ENCODE measurements at regions not wholly inside any gene's neighbourhood (a gene's known extent, or its start where the extent isn't known, plus 50 kb on each side); places are given as distances from the start of the nearest gene placed in this dataset.

- CTCF ChIA-PET: interaction anchor here (0.6 to 1.7 kb wide), 4 partner anchors 12 to 719 kb away, joined by 3 to 4 read pairs (median 3); no protein-coding TSS in a partner anchor
- ATAC-seq: no peak
- no peak for TF ChIP-seq ELK1 (IDR thresholded peaks at IDR 0.05; ENCODE audit: low read depth, low read length)
- TF ChIP-seq ZNF302 (CRISPR knock-in tag; IDR thresholded peaks at IDR 0.05): no peak
- TF ChIP-seq USF2 (IDR thresholded peaks at IDR 0.05): no peak
- no peak for TF ChIP-seq KDM1A (IDR thresholded peaks at IDR 0.05; ENCODE audit: low read depth)
- TF ChIP-seq BCL3 (IDR thresholded peaks at IDR 0.05): no peak
- TF ChIP-seq CBX8 (IDR thresholded peaks at IDR 0.05): no peak
- TF ChIP-seq HOXB13 (CRISPR knock-in tag; IDR thresholded peaks at IDR 0.05; ENCODE audit: low read depth): no peak
- no peak for TF ChIP-seq EHF (CRISPR knock-in tag; IDR thresholded peaks at IDR 0.05)
- TF ChIP-seq FOSL2 (IDR thresholded peaks at IDR 0.05): no peak
- TF ChIP-seq FOSL2 (CRISPR knock-in tag; IDR thresholded peaks at IDR 0.05): no peak
- no peak for TF ChIP-seq CHD2 (IDR thresholded peaks at IDR 0.05; ENCODE audit: low read length, partially characterized antibody)
- TF ChIP-seq CBX2 (IDR thresholded peaks at IDR 0.05; ENCODE audit: borderline replicate concordance, low read depth): no peak
- no peak for TF ChIP-seq FOSB (CRISPR knock-in tag; IDR thresholded peaks at IDR 0.05)
- no peak for TF ChIP-seq NPAS2 (CRISPR knock-in tag; IDR thresholded peaks at IDR 0.05; ENCODE audit: borderline replicate concordance)
- no peak for TF ChIP-seq TFCP2L1 (CRISPR knock-in tag; IDR thresholded peaks at IDR 0.05)
- TF ChIP-seq RCOR1 (IDR thresholded peaks at IDR 0.05; ENCODE audit: low read depth, low read length): no peak
- TF ChIP-seq POLR2A (IDR thresholded peaks at IDR 0.05; ENCODE audit: low read length): no peak
- no peak for FAIRE-seq
- Histone ChIP-seq H3K9me3 (no peaks in the 10 kb centered on the region), H3K4me1 (peaks cover 11% of the 10 kb centered on the region), H3K4me2 (no peak overlapping the region), H3K27ac (no peak overlapping the region), H3K4me3 (no peak overlapping the region)
- POLR2A ChIA-PET: no interaction called here
- 88% methylated on average over 3 of the region's 3 CpGs for WGBS (ENCODE audit: missing lambda C conversion rate)
- DNase-seq (ENCODE audit: low read depth in 1 of 2, low spot score in 1 of 2): no peak
These were observed 111.4 kb upstream of the C1QTNF9B start for GRCh38 chr13:24008679-24009078.

- FAIRE-seq: no peak
- H3K9me3 ChIP-seq: no peaks in the 10 kb centered on the region
- no peak overlapping the region for H3K27ac ChIP-seq
- no peak for DNase-seq (ENCODE audit: low read depth in 1 of 2, low spot score in 1 of 2)
- H3K4me3 ChIP-seq: no peak overlapping the region
- TF ChIP-seq HOXB13 (CRISPR knock-in tag; IDR thresholded peaks at IDR 0.05; ENCODE audit: low read depth) (no peak), HDAC2 (IDR thresholded peaks at IDR 0.05) (no peak), HOXB5 (CRISPR knock-in tag; IDR thresholded peaks at IDR 0.05) (no peak), KDM5A (IDR thresholded peaks at IDR 0.05) (no peak), JUNB (IDR thresholded peaks at IDR 0.05) (no peak), RARB (CRISPR knock-in tag; IDR thresholded peaks at IDR 0.05) (no peak), CEBPB (IDR thresholded peaks at IDR 0.05) (no peak), MAX (IDR thresholded peaks at IDR 0.05) (no peak), EHF (CRISPR knock-in tag; IDR thresholded peaks at IDR 0.05) (no peak), MYC (IDR thresholded peaks at IDR 0.05; ENCODE audit: borderline replicate concordance, low read length) (no peak)
- no peak for ATAC-seq
- ChIA-PET CTCF (interaction anchor here (1.2 kb wide), 1 partner anchor 207 kb away, joined by 3 read pairs; no protein-coding TSS in a partner anchor), POLR2A (no interaction called here)
- H3K4me1 ChIP-seq: peaks cover 2% of the 10 kb centered on the region; the same call in 2 of the 3 replicates
- H3K4me2 ChIP-seq: no peak overlapping the region
- WGBS (ENCODE audit: missing lambda C conversion rate): no CpG with 5 or more reads among the region's 7 CpGs
These were observed 114.0 kb upstream of the C1QTNF9B start for GRCh38 chr13:24011266-24011665.
